ENCODE measurements at regions not wholly inside any gene's neighbourhood (a gene's known extent, or its start where the extent isn't known, plus 50 kb on each side); places are given as distances from the start of the nearest gene placed in this dataset.
"Not testable (repeated sequence)": the region's sequence is repeated elsewhere in the genome, so short reads cannot be mapped to it uniquely, and the experiment has no call there.

- DNase-seq (ENCODE audit: extremely low read depth in 1 of 11, low read depth in 9 of 11, low spot score in 4 of 11), result no peak
Measured at GRCh38 chr11:119586181-119586580, 142.8 kb downstream of the NECTIN1 start.

DNA sequence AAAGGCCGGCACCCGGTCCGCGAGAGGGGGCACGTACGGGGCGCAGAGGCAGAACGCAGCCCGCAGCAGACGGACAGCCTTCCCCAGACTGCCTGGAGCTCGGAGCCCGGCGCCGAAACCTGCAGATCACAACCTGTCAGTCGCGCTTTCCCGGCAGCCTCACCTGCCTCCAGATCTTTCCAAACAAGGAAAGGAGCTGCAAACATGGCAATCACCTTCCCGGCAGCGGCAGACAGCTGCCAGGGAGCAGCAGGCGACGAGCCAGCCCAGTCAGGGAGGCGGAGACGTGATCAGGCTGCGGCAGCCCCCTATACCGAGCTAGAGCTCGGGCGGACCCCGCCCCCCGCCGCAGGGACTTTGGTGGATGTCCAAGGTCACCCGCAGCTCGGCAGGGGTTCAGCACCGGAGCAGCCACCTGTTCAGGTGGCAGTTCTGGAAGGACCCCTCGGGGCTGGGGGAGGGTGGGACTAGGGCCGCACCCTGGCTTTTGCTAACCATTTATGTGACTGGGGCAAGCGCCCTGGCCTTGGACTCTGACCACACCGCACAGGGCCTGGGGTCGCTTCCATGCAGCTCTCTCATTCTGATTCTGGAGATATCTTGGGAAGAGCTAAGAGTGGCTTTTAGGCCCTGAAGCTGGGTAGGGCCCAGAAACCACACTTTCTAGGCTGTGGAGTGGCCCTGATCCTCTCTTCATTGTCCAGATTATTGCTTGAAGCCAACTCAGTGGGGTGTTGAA is 143.8 kb downstream of the NECTIN1 start:
- DNase-seq (ENCODE audit: extremely low read depth in 1 of 11, low read depth in 9 of 11, low spot score in 4 of 11), result peak in 4 of 11 donors; percentile 17 to 36 (median 20)

DNA sequence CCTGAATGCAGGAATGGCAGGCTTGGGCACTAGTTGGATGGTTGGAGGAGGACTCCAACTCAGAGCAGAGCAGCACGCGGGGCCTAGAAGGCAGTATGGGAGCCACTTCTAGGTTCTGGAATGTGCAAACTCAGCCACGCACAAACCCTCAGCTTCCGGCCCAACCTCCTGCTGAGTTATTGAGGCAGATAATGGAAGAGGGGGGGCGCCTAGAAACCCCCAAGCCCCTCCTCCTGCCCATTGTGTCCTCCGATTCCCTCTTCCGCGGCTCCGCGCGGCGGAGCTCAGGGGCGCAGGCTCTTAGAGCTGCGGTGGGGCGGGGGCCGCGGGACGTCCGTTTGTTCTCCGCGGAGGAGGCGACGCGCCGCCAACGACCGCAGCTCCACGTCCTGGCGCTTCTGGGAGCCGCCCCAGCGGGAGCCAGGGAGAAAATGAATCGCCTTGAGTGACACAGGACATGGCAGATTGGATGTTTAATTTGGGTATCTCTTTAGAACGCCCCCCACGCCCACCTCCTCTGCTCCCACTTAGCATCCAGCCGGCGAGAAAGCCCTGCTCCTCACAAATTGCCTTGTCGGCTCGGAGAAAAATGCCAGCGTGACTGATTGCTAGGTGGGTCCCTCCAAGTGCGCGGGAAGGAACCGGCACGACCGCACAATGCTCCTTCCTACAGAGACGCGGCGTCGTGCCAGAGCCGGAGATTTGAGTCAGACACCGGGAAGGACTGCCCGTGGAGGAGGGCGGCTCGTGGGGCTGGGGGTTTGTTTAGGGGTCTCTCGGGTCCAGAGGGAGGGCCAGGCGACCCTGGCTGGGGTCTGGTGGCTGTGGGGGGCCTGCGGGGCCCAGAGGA is 144.6 kb downstream of the NECTIN1 start:
- peak; percentile 45 to 81 (median 60) for DNase-seq (ENCODE audit: extremely low read depth in 1 of 11, low read depth in 9 of 11, low spot score in 4 of 11)

GRCh38 chr11:119583585-119583984 is 145.4 kb downstream of the NECTIN1 start:
- DNase-seq (ENCODE audit: extremely low read depth in 1 of 11, low read depth in 9 of 11, low spot score in 4 of 11), result no peak

- not testable (repeated sequence) for DNase-seq (ENCODE audit: extremely low read depth in 1 of 11, low read depth in 9 of 11, low spot score in 4 of 11)
Measured at GRCh38 chr11:119581396-119581795, 147.6 kb downstream of the NECTIN1 start.

GRCh38 chr11:119580751-119581150 is 148.2 kb downstream of the NECTIN1 start:
- DNase-seq (ENCODE audit: extremely low read depth in 1 of 11, low read depth in 9 of 11, low spot score in 4 of 11), result no peak

- no peak for DNase-seq (ENCODE audit: extremely low read depth in 1 of 11, low read depth in 9 of 11, low spot score in 4 of 11)
Measured at GRCh38 chr11:119580081-119580480, 148.9 kb downstream of the NECTIN1 start.

DNA sequence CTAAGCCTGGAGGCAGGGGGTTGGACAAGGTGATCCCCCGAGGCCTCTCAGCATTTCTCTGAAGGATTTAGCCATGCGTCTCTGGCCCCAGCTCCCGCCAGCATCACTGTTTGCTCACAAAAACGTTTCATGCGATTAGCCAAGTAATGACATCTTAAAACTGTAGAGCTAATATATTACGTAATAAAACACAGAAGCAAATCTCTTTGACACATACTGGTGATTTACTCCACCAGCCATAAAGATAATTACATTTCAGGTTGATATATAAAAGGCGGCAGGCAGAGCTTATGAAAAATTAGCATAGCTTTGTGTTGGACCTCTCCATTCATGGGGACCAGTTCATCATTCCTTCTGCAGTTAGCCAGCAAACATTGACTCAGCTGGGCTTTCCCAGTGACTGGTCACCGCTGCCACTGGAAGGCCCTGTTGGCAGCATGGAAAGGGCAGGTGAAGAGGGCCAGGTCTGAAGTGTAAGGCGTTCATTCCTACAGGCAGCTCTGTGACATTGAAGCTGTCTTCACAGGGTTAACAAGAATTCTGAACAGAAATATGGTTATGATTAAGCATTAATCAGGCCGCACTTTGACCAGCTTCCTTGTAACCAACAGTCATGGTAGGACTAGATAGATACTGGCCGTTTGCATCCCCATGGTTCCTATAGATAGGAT is 150.3 kb downstream of the NECTIN1 start:
- no peak for DNase-seq (ENCODE audit: extremely low read depth in 1 of 11, low read depth in 9 of 11, low spot score in 4 of 11)

DNA sequence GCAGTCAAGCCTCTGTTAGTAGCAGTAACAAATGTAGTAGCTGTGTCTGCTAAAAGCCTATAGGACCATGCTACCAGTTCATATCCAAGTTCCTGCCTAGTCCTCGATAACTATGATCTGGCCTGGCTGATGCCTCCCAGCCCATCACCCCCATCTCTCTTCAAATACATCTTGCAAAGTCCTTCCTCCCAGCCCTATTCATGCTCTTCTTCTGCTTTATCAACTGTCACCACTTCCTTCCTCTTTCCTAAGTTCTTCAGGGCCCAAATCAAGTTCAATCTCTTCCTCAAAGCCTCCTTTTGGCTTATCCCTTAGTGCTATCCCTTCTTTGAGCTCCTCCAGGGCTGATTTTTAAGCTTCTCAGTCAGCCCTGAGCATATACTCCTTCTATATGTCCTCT is 150.9 kb upstream of the THY1 start:
- DNase-seq (ENCODE audit: extremely low read depth in 1 of 11, low read depth in 9 of 11, low spot score in 4 of 11), result no peak

GRCh38 chr11:119572481-119573424 is 149.8 kb upstream of the THY1 start:
- no peak for DNase-seq (ENCODE audit: extremely low read depth in 1 of 11, low read depth in 9 of 11, low spot score in 4 of 11)

GRCh38 chr11:119571311-119571710 is 148.3 kb upstream of the THY1 start:
- no peak for DNase-seq (ENCODE audit: extremely low read depth in 1 of 11, low read depth in 9 of 11, low spot score in 4 of 11)

DNA sequence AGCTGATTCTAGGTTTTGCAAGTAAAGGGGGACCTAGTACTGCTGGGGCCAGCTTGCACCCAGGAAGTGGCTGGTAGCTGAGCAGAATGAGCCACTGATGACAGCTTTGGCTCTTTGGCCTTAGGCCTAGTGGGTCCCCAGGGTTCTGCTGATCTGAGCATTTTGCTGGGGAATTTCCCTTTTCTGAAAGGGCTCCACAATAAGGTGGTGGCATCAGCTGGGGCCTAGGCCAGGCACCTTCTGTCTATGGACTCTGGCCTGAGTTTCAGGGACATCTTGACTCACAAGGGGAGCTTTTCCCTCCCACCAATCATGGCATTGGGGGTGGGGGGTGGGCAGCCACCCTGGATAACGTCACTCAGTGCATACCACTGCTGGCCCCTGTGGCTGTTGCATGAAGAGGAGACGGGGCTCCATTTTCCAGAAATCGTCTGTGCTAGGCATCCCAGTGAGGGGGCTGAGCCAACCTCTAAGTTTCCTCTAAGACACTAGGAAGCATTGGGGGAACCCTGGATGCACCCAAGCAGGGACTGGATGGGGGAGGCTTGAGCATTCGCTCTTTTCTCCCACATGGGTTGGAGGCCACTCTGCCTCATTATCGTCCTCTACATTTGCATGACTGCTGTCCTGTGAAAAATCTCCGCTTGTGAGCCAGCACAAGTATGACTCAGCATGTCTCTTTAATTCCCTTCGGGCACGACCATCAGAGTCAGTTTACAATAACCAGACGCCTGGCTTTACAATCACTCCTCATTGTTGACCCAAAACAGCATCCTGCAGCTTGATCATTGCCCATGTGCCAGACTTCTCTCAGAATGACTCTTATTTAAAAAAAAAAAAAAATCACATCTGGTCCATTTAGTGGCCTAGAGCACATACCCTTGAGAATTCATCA is 145.0 kb upstream of the THY1 start:
- no peak for DNase-seq (ENCODE audit: extremely low read depth in 1 of 11, low read depth in 9 of 11, low spot score in 4 of 11)

- no peak for DNase-seq (ENCODE audit: extremely low read depth in 1 of 11, low read depth in 9 of 11, low spot score in 4 of 11)
Measured at GRCh38 chr11:119566319-119566718, 143.3 kb upstream of the THY1 start.

DNA sequence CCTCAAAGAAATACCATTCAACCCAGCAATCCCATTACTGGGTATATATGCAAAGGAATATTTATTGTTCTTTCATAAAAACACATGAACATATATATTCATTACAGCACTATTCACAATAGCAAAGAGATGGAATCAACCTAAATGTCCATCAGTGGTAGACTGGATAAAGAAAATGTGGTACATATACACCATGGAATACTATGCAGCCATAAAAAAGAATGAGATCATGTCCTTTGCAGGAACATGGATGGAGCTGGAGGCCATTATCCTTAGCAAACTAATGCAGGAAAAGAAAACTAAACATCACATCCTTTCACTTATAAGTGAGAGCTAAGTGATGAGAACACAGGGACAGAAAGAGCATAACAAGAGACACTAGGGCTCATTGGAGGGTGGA is 142.7 kb upstream of the THY1 start:
- not testable (repeated sequence) for DNase-seq (ENCODE audit: extremely low read depth in 1 of 11, low read depth in 9 of 11, low spot score in 4 of 11)

DNA sequence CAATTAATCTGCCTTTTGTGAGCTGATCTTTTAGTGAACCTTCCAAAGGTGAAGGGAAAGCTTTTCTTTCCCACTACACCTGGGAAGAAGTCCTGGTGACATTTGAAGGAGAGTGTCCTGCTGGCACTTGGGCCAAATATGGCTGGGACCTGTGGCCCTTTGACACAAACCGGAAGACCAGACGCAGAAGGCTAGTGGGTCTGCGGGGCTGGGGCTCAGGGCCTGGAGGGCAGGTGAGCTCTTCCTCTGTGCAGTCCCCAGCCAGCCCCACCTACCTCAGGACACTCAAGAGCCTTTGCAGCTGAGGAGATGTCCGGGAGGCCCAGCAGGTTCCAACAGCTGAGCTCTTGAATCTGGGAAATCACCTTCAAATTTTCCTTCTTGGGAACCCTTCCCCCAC is 138.0 kb upstream of the THY1 start:
- no peak for DNase-seq (ENCODE audit: extremely low read depth in 1 of 11, low read depth in 9 of 11, low spot score in 4 of 11)

GRCh38 chr11:119560291-119560690 is 137.3 kb upstream of the THY1 start:
- DNase-seq (ENCODE audit: extremely low read depth in 1 of 11, low read depth in 9 of 11, low spot score in 4 of 11), result no peak

GRCh38 chr11:119552106-119552485 is 129.1 kb upstream of the THY1 start:
- no peak for DNase-seq (ENCODE audit: extremely low read depth in 1 of 11, low read depth in 9 of 11, low spot score in 4 of 11)
